ENCODE measurements at regions not wholly inside any gene's neighbourhood (a gene's known extent, or its start where the extent isn't known, plus 50 kb on each side); places are given as distances from the start of the nearest gene placed in this dataset.
A peak's percentile ranks its signal among the peaks of the same experiment; 100 is the strongest.

- H2BK12ac ChIP-seq (ENCODE audit: low read length in 2 of 2) = no peak overlapping the region
- no peak overlapping the region for H3K14ac ChIP-seq (ENCODE audit: low read length in 2 of 2)
- 98% methylated on average over 3 of the region's 3 CpGs for WGBS
- H2BK120ac ChIP-seq (ENCODE audit: low read depth, low read length) = no peak overlapping the region
- H2BK5ac ChIP-seq (ENCODE audit: low read depth, low read length, poor library complexity, severe bottlenecking) = no peak overlapping the region
- no peak overlapping the region for H3K27ac ChIP-seq (ENCODE audit: low read length, poor library complexity, severe bottlenecking)
- H4K91ac ChIP-seq (ENCODE audit: low read length) = no peak overlapping the region
- H3K23ac ChIP-seq (ENCODE audit: low read length in 2 of 2) = no peak overlapping the region
- no peak overlapping the region for H3K9ac ChIP-seq (ENCODE audit: low read length)
- H4K8ac ChIP-seq (ENCODE audit: low read length) = no peak overlapping the region
- H3K9me3 ChIP-seq (ENCODE audit: control insufficient read depth, low read length) = no peaks in the 10 kb centered on the region
- no peak overlapping the region for H3K4ac ChIP-seq (ENCODE audit: low read depth in 1 of 2, low read length in 2 of 2)
- H2AFZ ChIP-seq (ENCODE audit: low read depth, low read length) = no peak overlapping the region
- H3K4me1 ChIP-seq (ENCODE audit: control insufficient read depth, insufficient read depth, low read depth, low read length) = no peaks in the 10 kb centered on the region
- H3K4me3 ChIP-seq (ENCODE audit: insufficient read depth in 1 of 2, low read depth in 1 of 2, low read length in 2 of 2) = no peak overlapping the region
- DNase-seq = no peak
- no peaks in the 10 kb centered on the region for H3K36me3 ChIP-seq (ENCODE audit: control insufficient read depth in 1 of 2, insufficient read depth in 2 of 2, low read depth in 1 of 2, low read length in 2 of 2)
- no peak overlapping the region for H2AK5ac ChIP-seq (ENCODE audit: low read length, severe bottlenecking)
- no peak overlapping the region for H2BK15ac ChIP-seq (ENCODE audit: low read depth, poor library complexity, severe bottlenecking)
- H3K79me1 ChIP-seq (replicated peaks; ENCODE audit: low read length, poor library complexity, severe bottlenecking) = no peaks in the 10 kb centered on the region
- no peaks in the 10 kb centered on the region for H3K27me3 ChIP-seq (ENCODE audit: control insufficient read depth in 1 of 2, insufficient read depth in 1 of 2, low read length in 2 of 2)
- no peak overlapping the region for H3K4me2 ChIP-seq (ENCODE audit: low read length, poor library complexity, severe bottlenecking)
- no peak overlapping the region for H3K18ac ChIP-seq (ENCODE audit: low read depth in 1 of 2, low read length in 2 of 2)
These were observed 301.1 kb upstream of the DPYD start for GRCh38 chr1:98221923-98222322.

GRCh38 chr1:98217601-98218000 lies 296.8 kb upstream of the DPYD start:
- no peak overlapping the region for H2AK5ac ChIP-seq (ENCODE audit: low read length, severe bottlenecking)
- H3K14ac ChIP-seq (ENCODE audit: low read length in 2 of 2) = no peak overlapping the region
- H3K79me1 ChIP-seq (replicated peaks; ENCODE audit: low read length, poor library complexity, severe bottlenecking) = no peaks in the 10 kb centered on the region
- H3K4me1 ChIP-seq (ENCODE audit: control insufficient read depth, insufficient read depth, low read depth, low read length) = no peaks in the 10 kb centered on the region
- no peak for DNase-seq
- H3K9me3 ChIP-seq (ENCODE audit: control insufficient read depth, low read length) = no peaks in the 10 kb centered on the region
- H3K4me2 ChIP-seq (ENCODE audit: low read length, poor library complexity, severe bottlenecking) = no peak overlapping the region
- no peak overlapping the region for H4K91ac ChIP-seq (ENCODE audit: low read length)
- no peak overlapping the region for H3K4ac ChIP-seq (ENCODE audit: low read depth in 1 of 2, low read length in 2 of 2)
- H3K9ac ChIP-seq (ENCODE audit: low read length) = no peak overlapping the region
- H3K4me3 ChIP-seq (ENCODE audit: insufficient read depth in 1 of 2, low read depth in 1 of 2, low read length in 2 of 2) = no peak overlapping the region
- no peak overlapping the region for H3K27ac ChIP-seq (ENCODE audit: low read length, poor library complexity, severe bottlenecking)
- no peak overlapping the region for H2BK15ac ChIP-seq (ENCODE audit: low read depth, poor library complexity, severe bottlenecking)
- no peaks in the 10 kb centered on the region for H3K27me3 ChIP-seq (ENCODE audit: control insufficient read depth in 1 of 2, insufficient read depth in 1 of 2, low read length in 2 of 2)
- H3K23ac ChIP-seq (ENCODE audit: low read length in 2 of 2) = no peak overlapping the region
- no peak overlapping the region for H3K18ac ChIP-seq (ENCODE audit: low read depth in 1 of 2, low read length in 2 of 2)
- WGBS = no CpG with 5 or more reads among the region's 2 CpGs
- no peak overlapping the region for H2BK120ac ChIP-seq (ENCODE audit: low read depth, low read length)
- H2AFZ ChIP-seq (ENCODE audit: low read depth, low read length) = no peak overlapping the region
- no peak overlapping the region for H2BK12ac ChIP-seq (ENCODE audit: low read length in 2 of 2)
- H2BK5ac ChIP-seq (ENCODE audit: low read depth, low read length, poor library complexity, severe bottlenecking) = no peak overlapping the region
- H4K8ac ChIP-seq (ENCODE audit: low read length) = no peak overlapping the region
- H3K36me3 ChIP-seq (ENCODE audit: control insufficient read depth in 1 of 2, insufficient read depth in 2 of 2, low read depth in 1 of 2, low read length in 2 of 2) = no peaks in the 10 kb centered on the region

GRCh38 chr1:98216304-98216703 lies 295.5 kb upstream of the DPYD start:
- no peak overlapping the region for H3K14ac ChIP-seq (ENCODE audit: low read length in 2 of 2)
- H3K27me3 ChIP-seq (ENCODE audit: control insufficient read depth in 1 of 2, insufficient read depth in 1 of 2, low read length in 2 of 2) = no peaks in the 10 kb centered on the region
- no peak overlapping the region for H2AFZ ChIP-seq (ENCODE audit: low read depth, low read length)
- no peak overlapping the region for H3K4me2 ChIP-seq (ENCODE audit: low read length, poor library complexity, severe bottlenecking)
- H3K4ac ChIP-seq (ENCODE audit: low read depth in 1 of 2, low read length in 2 of 2) = no peak overlapping the region
- DNase-seq = no peak
- no peaks in the 10 kb centered on the region for H3K36me3 ChIP-seq (ENCODE audit: control insufficient read depth in 1 of 2, insufficient read depth in 2 of 2, low read depth in 1 of 2, low read length in 2 of 2)
- no peaks in the 10 kb centered on the region for H3K9me3 ChIP-seq (ENCODE audit: control insufficient read depth, low read length)
- H3K79me1 ChIP-seq (replicated peaks; ENCODE audit: low read length, poor library complexity, severe bottlenecking) = no peaks in the 10 kb centered on the region
- H3K4me1 ChIP-seq (ENCODE audit: control insufficient read depth, insufficient read depth, low read depth, low read length) = no peaks in the 10 kb centered on the region
- 86% methylated on average over 4 of the region's 5 CpGs for WGBS
- H3K4me3 ChIP-seq (ENCODE audit: insufficient read depth in 1 of 2, low read depth in 1 of 2, low read length in 2 of 2) = no peak overlapping the region
- no peak overlapping the region for H3K27ac ChIP-seq (ENCODE audit: low read length, poor library complexity, severe bottlenecking)
- no peak overlapping the region for H3K18ac ChIP-seq (ENCODE audit: low read depth in 1 of 2, low read length in 2 of 2)
- H2BK12ac ChIP-seq (ENCODE audit: low read length in 2 of 2) = no peak overlapping the region
- H2BK5ac ChIP-seq (ENCODE audit: low read depth, low read length, poor library complexity, severe bottlenecking) = no peak overlapping the region
- H3K23ac ChIP-seq (ENCODE audit: low read length in 2 of 2) = no peak overlapping the region
- no peak overlapping the region for H2BK120ac ChIP-seq (ENCODE audit: low read depth, low read length)
- no peak overlapping the region for H2AK5ac ChIP-seq (ENCODE audit: low read length, severe bottlenecking)
- no peak overlapping the region for H4K91ac ChIP-seq (ENCODE audit: low read length)
- H3K9ac ChIP-seq (ENCODE audit: low read length) = no peak overlapping the region
- H2BK15ac ChIP-seq (ENCODE audit: low read depth, poor library complexity, severe bottlenecking) = no peak overlapping the region
- H4K8ac ChIP-seq (ENCODE audit: low read length) = no peak overlapping the region

GRCh38 chr1:98211271-98211845 lies 290.5 kb upstream of the DPYD start:
- Histone ChIP-seq H3K9me3 (ENCODE audit: control insufficient read depth, low read length) (no peaks in the 10 kb centered on the region), H3K23ac (ENCODE audit: low read length in 2 of 2) (no peak overlapping the region), H2AK5ac (ENCODE audit: low read length, severe bottlenecking) (no peak overlapping the region), H3K4ac (ENCODE audit: low read depth in 1 of 2, low read length in 2 of 2) (no peak overlapping the region), H2BK120ac (ENCODE audit: low read depth, low read length) (no peak overlapping the region), H2BK5ac (ENCODE audit: low read depth, low read length, poor library complexity, severe bottlenecking) (no peak overlapping the region), H4K8ac (ENCODE audit: low read length) (no peak overlapping the region), H3K36me3 (ENCODE audit: control insufficient read depth in 1 of 2, insufficient read depth in 2 of 2, low read depth in 1 of 2, low read length in 2 of 2) (no peaks in the 10 kb centered on the region), H3K27ac (ENCODE audit: low read length, poor library complexity, severe bottlenecking) (peak overlapping the region; percentile 75), H3K27me3 (ENCODE audit: control insufficient read depth in 1 of 2, insufficient read depth in 1 of 2, low read length in 2 of 2) (no peaks in the 10 kb centered on the region), H3K4me3 (ENCODE audit: insufficient read depth in 1 of 2, low read depth in 1 of 2, low read length in 2 of 2) (no peak overlapping the region), H3K4me2 (ENCODE audit: low read length, poor library complexity, severe bottlenecking) (no peak overlapping the region), H3K4me1 (ENCODE audit: control insufficient read depth, insufficient read depth, low read depth, low read length) (no peaks in the 10 kb centered on the region), H2BK15ac (ENCODE audit: low read depth, poor library complexity, severe bottlenecking) (no peak overlapping the region), H3K9ac (ENCODE audit: low read length) (no peak overlapping the region), H3K14ac (ENCODE audit: low read length in 2 of 2) (no peak overlapping the region), H3K79me1 (replicated peaks; ENCODE audit: low read length, poor library complexity, severe bottlenecking) (no peaks in the 10 kb centered on the region), H2AFZ (ENCODE audit: low read depth, low read length) (no peak overlapping the region), H2BK12ac (ENCODE audit: low read length in 2 of 2) (no peak overlapping the region), H3K18ac (ENCODE audit: low read depth in 1 of 2, low read length in 2 of 2) (no peak overlapping the region), H4K91ac (ENCODE audit: low read length) (no peak overlapping the region)
- WGBS = 100% methylated on average over 2 of the region's 2 CpGs
- DNase-seq = no peak

Measured in mesenchymal stem cell (in vitro differentiated cells and primary cell).